ENCODE measurements at regions not wholly inside any gene's neighbourhood (a gene's known extent, or its start where the extent isn't known, plus 50 kb on each side); places are given as distances from the start of the nearest gene placed in this dataset.

DNA sequence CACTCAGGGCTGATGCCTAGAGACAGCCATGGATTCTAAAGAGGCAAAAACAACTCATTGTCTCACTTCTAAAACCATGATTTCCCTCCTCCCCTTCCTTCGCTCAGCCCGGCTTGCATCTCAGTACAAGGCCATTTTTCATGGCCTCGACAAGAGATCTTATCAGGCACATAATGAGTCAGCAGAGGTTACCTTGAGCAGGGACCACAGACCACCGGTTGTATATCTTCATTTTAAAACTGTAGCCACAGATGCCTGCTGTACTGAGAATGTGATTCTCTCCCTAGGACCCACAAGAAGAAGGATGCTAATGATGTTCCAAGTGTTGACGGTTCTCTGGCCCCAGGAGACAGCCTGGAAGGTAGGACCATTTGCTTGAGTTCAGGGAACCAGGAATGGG lies 331.9 kb downstream of the AJAP1 start:
- intact Hi-C loops (cut with DNase I), result no loop called here
- no peak for ATAC-seq (ENCODE audit: poor library complexity)
- no peak for DNase-seq

DNA sequence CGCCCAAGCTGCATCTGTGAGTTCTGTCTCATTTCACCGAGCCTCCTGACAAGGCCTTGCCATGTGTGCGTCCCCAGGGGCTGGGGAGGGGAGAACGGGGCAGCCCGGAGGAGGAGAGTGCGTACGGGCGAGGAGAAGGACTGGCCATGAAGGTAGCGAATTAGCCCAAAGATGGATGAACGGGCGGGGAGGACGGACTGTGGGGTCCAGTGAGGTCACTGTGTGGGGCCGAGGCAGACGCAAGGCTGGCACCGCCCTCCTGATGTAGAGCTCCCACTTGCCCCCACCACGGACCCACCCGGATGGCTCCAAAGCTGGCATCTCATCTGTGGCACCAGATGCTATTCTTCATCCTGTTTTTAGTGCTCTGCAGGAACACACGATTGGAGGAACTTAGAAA lies 330.4 kb downstream of the AJAP1 start:
- intact Hi-C loops (cut with DNase I), result no loop called here
- DNase-seq (no peak), ATAC-seq (ENCODE audit: poor library complexity) (no peak)

DNA sequence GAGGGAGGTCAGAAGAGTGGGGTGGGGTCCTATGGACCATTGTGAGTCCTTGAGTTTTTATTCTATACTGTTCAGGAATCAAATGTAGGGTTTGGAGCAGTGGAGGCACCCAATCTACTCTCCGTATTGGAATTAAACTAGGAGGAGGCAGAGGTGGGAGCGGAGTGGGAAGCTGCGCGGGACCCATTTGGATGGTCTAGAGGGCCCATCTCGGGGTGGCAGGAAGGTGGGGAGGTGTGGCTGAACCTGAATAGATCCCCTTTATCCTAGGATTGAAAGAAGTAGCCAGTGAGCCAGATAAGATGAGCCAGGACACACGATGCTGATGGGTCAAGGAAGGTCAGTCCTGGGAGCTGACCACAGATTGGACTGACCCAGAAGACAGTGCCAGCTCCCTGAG lies 325.8 kb downstream of the AJAP1 start:
- ATAC-seq (ENCODE audit: poor library complexity) (no peak), DNase-seq (no peak)
- intact Hi-C loops (cut with DNase I), result no loop called here

DNA sequence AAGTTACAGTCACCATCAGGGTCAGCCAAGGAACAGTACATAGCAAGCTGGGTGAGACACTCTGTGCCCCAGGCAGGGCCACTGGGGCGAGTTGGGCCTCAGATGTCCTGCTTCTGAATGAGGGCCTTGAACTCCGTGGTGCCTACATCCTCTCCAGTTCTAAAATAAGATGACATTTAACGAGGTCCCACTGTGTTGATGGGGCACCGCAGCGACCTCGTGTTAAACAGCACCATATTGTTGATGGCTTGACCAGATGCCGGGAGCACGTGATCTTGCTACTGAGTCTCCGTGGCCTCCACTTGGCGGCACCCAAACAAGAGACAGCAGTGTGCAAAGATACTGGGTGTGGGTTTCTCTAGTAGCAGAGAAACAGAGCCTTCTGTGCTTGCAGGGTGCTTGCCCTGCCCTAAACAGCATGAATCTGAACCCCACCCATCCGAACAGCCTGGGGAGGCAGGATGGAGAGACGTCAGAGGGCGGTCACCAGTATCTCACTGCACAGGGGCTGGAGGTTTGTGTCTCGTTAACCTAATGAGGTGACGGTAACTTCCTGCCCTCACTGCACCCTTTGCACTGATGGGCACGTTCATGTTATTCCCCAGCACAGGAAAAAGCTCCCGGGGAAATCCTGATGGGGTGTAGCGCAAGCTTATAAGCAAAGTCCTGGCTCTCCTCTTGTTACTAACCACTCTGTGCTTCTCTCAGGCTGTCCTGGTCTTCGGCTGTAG lies 324.4 kb downstream of the AJAP1 start:
- intact Hi-C loops (cut with DNase I), result no loop called here
- ATAC-seq (ENCODE audit: poor library complexity) (no peak), DNase-seq (no peak)

DNA sequence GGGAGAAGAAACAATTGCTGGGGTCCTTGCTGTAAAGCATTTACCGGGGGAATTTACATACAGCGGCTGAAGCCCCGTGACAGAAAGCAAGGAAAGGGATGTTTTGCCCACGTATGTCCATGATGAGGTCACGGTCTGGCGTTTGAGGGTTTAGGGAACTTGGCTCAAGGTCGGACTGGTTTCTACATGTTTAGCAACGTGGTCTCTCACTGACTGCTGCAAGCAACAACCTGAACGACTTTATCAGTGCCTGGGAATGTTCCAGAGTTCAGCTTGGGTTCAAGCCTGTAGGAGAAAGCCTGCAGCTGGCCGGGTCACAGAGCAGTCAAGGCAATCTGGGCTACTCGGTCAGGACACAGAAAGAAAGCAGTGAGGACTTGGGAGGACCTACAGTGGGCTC lies 323.3 kb downstream of the AJAP1 start:
- intact Hi-C loops (cut with DNase I), result no loop called here
- ATAC-seq (ENCODE audit: poor library complexity) (no peak), DNase-seq (no peak)

DNA sequence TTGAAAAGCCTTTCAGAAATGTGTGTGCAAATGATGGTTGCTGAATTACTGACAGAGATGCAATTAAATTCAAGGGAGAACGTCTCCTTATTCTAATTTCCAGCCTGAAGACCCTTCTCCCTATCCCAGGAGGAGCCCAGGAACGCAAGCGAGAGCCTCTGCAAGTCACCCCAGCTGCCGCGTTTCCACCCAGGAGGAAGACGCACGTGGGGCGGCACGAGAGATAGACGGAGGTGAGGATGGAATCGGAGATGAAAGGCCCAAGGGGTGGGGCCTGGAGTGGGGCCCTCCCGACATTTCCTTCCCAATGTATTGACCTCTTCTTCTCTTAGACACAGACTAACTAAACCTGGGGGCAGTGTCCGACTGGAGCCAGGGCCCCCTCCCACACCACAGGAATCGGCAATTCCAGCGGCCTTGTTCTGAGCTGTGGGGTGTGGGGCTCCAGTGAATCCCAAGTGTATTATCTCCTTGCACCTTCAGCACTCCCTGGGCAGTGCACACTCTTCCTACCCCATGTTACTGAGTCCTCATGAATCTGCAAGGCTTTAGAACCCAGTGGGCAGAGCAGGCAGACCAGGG lies 322.5 kb downstream of the AJAP1 start:
- ATAC-seq (ENCODE audit: poor library complexity) (no peak), DNase-seq (no peak)
- intact Hi-C loops (cut with DNase I), result no loop called here

DNA sequence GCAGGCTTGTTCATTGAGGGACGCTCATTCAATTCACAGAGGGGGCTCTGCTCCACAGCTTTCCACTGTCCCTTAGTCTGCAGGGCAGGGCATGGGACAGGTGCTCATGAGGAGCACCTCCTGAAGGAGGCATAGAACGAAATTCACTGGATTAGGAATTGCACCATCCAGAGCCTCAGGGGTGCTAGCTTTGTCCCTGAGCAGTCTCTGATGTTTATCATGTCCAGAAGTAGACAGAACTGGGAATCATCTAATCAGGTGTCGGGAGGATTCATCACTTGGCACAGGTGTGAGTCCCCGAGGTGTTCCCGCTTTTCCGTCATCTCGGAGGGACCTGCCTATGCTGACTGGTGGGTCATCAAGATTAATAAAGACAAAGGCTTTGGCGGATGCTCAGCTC lies 321.4 kb downstream of the AJAP1 start:
- intact Hi-C loops (cut with DNase I), result no loop called here
- no peak for DNase-seq

DNA sequence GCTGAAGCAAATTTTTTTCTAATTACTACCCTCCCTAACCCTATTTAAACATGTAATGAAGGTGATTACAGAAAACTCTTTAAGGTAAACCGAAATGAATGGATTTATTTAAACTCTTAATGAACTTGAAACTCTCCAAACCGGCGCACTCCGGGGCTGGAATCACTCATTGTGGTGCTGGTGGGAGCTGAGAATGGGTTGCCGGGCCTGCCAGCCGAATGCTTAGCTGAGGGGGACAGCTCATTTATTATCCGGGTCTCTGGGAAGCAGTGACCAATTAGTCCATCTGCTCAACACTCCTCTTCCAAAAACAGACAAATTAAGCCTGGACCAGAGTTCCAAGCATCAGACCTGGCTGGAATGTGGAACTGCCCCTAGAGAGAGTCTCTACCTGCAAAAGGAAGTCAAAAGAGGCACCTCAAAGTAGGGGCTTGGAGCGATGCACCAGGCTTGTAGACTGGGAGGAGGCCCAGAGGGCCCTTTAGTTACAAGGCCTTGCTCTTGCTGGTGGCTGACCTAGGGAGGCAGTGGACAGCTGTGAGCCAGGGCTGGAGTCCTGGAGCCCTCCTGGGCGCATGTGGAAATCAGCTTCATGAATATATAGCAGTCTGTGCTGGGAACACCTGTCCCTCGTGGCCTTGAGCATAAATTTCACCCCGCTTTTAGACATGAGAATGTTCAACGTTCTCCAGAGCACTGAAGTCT lies 320.7 kb downstream of the AJAP1 start:
- intact Hi-C loops (cut with DNase I), result no loop called here
- ATAC-seq (ENCODE audit: poor library complexity) (no peak), DNase-seq (no peak)

More for the DNA sequence above, 321.4 kb downstream of the AJAP1 start:
- no peak for ATAC-seq (ENCODE audit: poor library complexity)

DNA sequence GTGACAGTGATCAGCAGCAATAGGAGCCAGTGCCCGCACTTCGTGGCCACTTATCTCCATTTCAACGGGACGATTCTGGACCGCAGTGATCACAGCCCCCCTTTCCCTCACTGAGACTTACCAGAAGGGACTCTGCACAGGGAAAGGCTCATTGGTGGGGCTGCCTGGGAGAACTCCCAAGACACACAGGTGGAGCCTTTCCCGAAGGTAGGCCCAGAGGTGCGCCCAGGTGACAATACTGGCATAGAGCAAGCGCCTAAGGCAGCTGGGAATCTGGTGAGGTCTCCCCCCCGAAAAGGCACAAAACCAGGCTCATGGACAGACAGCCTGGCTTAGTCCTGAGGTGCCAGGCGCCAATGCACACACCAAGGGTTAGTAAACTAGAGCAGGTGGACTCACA lies 318.9 kb downstream of the AJAP1 start:
- DNase-seq (no peak), ATAC-seq (ENCODE audit: poor library complexity) (no peak)
- intact Hi-C loops (cut with DNase I), result no loop called here

DNA sequence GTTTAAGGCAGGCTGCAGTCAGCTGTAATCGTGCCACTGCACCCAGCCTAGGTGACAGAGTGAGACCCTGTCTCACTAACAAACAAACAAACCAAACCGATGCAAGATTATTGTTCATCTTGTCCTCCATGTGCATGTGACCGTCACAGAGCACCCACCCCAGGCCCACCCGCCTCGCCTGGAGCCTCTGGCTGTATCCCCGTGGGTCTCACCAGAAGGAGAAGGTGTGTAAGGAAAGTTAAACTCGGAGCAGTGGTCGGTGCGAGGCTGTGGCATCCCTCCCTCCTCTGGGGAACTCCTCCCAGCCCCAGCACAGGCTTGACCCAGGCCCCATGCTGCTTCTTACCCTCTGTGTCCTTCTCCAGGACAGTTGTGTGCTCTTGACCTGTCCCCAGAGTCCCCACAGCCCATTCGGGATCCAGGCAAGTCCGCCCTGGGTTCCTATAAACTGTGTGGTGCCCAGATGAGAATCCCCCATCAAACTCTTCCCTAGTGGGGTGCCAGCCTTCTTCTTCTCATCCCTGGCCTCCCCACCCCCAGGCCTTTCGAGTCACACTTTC lies 318.4 kb downstream of the AJAP1 start:
- ATAC-seq (ENCODE audit: poor library complexity) (no peak), DNase-seq (no peak)
- intact Hi-C loops (cut with DNase I), result no loop called here

DNA sequence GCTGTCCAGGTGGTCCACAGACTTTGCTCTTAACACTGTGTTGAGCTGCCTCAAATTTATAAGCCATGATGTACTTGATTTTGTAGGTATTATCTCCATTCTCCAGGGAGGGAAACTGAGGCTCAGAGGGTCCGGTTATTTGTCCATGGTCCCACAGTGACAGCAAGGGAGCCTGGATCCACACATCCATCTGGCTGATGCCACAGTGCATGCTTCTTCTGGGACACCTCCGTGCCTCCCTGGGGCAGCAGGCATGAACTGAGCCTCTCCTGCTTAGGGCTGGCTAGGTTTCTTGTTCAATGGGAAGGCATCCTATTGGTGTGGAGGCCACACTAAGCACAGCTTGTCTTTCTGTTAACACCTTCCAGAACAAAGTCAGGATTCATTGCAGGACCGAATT lies 317.3 kb downstream of the AJAP1 start:
- DNase-seq (no peak), ATAC-seq (ENCODE audit: poor library complexity) (no peak)
- intact Hi-C loops (cut with DNase I), result no loop called here

DNA sequence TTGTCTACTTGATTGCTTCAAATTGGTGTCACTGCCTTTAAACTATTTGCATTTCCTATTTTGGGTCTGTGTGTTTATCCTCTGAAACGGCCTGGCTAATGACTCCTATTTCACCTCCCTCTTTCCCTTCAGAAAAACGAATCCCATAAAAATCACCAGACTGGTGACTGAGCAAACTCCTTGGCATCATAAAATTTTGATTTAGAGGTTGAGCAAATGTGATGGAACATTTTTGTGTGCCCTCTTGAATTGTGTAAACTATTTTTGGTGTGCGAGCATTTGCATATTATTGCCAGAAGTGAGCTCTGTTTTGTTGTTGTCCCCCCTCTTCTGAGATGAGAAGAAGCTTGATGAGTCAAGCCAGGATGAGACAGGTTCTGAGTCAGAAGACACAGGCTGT lies 316.1 kb downstream of the AJAP1 start:
- intact Hi-C loops (cut with DNase I), result no loop called here
- DNase-seq, result no peak
- ATAC-seq (ENCODE audit: poor library complexity), result no peak

DNA sequence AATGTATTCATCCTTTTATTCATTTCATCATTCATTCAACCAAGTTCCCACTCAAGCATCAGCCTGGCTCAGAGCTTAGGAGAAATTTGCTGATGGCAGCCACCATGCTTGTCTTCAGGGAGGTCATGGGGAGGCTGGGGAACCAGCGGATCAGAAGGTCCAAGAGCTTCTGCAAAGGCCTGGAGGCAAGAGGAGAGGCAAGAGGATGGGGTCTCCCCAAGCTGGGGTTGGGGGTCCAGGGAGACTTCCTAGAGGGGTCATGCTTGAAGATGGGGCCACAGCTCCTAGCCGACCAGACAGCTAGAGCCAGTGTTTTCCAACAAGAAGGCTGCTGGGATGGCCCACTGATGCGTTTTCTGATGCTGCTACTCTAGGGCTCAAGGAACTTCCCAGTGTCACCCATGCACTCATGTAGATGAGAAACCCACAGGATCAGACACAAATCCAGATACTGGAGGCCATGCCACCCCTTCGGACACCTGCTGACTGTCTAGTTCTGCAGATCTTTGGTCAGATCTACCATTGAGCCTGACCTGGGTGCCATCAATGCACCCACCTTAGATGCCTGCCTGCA lies 315.2 kb downstream of the AJAP1 start:
- ATAC-seq (ENCODE audit: poor library complexity) (no peak), DNase-seq (no peak)
- intact Hi-C loops (cut with DNase I), result no loop called here

DNA sequence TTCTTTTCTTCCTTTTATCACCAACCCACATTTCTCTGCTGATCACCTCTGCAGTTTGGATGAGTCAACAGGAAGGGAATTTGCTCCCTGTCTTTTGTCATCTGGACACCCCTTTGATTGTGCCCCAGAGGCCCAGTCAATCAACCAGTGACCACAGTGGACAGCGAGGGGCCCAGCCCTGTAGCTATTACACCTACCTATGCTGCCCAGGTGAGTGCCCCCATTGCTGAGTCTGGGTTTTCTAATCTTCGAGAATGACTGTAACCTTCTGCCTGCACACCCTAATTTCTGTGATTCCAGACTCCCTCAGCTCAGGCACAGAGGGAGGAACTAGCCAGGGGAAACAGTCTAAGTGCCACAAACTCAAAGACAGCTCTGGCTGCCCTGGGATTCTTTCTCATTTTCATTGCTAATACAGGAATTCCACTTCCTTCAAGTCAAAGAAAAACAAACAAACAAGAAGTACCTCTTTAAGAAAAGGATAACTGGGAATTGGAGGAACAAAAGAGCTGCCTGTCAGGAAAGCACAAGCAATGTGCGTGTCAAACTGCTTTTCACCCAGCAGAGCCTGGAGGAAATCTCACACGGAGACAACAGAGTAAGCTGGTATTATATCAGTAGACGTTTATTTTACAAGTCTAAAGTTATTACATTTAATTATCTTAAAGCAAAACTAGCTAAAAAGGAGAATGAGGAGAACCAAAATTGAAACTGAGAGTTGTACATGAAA lies 311.1 kb downstream of the AJAP1 start:
- DNase-seq (no peak), ATAC-seq (ENCODE audit: poor library complexity) (no peak)
- intact Hi-C loops (cut with DNase I), result no loop called here

DNA sequence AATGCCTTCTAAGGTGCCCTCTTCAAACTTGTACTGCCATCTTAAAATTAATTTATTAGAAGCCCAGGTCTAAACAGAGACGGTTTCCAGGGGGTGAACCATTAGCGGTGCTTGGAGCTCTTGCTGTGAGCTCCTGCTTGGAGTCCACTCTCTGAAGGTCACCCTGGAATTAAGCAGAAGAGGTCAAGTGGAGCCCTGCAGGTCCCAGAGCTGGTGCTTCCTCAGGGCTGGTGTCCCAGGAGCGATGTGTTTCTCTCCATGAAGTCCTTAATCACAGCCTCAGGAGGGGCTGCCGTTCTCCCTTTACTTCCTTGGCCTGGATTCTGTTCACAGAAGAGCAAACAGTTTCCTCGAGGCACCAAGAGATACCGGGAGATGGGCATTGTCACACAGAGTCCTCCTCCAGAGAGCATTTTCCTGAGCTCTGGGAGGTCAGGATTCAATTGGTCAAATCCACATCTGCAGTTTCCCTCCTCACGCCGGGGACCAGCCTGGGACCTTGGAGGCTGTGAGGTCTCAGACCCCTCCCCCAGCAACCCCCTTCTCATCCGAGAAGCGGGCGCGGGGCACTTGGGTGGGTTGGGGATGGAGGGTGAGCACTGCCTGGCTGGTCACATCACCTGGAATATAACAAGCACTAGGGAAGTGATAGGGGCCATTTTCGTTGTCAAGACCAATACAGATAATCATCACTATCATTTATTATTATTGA lies 310.4 kb downstream of the AJAP1 start:
- intact Hi-C loops (cut with DNase I), result no loop called here
- ATAC-seq (ENCODE audit: poor library complexity), result no peak
- no peak for DNase-seq

DNA sequence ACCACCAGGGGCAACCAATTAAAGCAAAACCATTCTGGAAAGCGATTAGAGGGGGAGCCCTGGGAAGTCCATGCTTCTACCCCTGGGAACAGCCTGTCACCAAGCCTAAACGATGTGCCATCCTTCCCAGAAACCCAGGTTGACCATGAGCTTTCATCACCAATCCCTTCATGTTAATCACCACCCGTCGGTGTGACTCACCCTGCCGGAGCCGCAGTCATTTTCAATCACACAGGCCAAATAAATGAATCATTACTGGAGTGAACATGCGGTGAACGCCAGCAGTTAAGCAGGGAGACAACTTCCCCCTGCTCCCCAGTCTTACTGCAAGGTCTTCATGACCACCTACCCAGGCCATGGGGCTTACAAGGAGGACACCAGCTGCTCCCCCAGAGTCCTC lies 308.8 kb downstream of the AJAP1 start:
- DNase-seq (no peak), ATAC-seq (ENCODE audit: poor library complexity) (no peak)
- intact Hi-C loops (cut with DNase I), result no loop called here

DNA sequence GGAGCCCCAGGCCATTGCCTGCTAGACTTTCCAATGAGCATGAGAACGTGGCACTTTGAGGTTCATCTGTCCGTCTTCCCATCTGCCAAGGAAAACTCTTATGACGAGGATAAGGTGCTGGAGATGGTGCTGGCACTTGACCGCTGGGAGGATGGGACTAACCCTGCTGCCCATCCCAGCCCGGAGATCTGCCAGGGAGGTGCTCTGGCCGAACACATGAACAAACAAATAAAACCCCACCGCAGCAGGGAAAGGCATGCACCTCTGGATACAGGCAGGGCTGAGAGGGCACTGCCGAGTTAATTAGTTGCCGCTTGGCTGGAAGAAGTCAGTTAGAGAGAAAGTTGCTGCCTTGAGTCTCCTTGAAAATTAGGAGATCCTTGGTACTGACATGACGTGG lies 308.4 kb downstream of the AJAP1 start:
- intact Hi-C loops (cut with DNase I), result no loop called here
- DNase-seq (no peak), ATAC-seq (ENCODE audit: poor library complexity) (no peak)

DNA sequence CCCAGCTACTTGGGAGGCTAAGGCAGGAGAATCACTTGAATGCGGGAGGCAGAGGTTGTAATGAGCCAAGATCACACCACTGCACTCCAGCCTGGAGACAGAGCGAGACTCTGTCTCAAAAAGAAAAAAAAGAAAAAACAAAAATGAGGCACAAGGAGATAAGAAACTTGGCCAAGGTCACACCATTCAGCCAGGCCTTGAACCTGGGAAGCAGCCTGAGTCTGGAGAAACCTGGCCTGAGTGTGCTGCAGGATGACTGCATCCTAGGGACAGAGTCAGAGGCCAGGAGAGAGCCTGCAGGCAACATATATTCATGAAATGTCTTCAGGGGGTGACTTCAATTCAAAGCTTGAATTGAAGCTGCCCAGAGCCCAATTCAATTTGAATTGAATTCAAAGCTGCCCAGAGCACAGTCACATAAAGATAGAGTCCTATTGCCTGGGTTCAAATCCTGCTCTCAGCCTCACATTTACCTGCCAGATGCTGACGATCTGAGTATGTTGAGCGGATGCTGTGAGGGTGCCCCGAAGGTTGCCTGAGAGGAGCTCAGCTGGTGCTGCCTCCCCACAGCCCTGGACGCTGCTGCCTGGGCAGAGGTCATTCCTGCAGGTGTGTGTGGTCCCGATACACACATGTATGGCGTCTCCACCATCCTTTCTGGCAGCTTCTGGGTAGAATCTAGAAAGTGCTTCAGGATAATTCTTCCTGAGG lies 307.7 kb downstream of the AJAP1 start:
- ATAC-seq (ENCODE audit: poor library complexity) (no peak), DNase-seq (no peak)
- intact Hi-C loops (cut with DNase I), result no loop called here
